ENCODE measurements at regions not wholly inside any gene's neighbourhood (a gene's known extent, or its start where the extent isn't known, plus 50 kb on each side); places are given as distances from the start of the nearest gene placed in this dataset.
"Not testable (repeated sequence)": the region's sequence is repeated elsewhere in the genome, so short reads cannot be mapped to it uniquely, and the experiment has no call there.

DNA sequence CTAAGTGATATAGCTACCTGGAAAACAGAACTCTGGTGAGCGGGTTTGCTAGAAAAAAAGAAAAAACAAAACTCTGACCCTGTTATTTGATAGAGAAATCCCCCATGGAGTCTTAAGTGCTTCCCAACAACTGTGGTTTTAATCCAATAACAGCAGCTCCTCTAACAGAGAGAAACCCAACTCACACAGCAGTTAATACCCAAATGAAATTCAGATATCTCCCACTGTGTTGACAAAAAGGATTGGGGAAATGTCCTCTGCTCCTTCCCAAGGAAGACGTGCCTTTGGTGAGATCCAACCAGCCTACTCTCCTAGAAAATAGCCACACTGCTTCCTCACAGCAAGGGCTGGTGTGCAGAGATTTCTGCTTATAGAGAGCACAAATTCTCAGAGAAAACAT lies 200.4 kb upstream of the FBXL4 start:
- no peak overlapping the region for H3K4ac ChIP-seq (ENCODE audit: low read depth, low read length)
- peak; percentile 51 for DNase-seq
- no peak overlapping the region for H3K27ac ChIP-seq (ENCODE audit: low read depth, low read length)
- no peak overlapping the region for H4K8ac ChIP-seq (ENCODE audit: low read depth, low read length)
- H3K56ac ChIP-seq (ENCODE audit: low read length): no peak overlapping the region
- no peaks in the 10 kb centered on the region for H3K27me3 ChIP-seq (ENCODE audit: insufficient read depth, low read length, poor library complexity)
- H3K36me3 ChIP-seq (ENCODE audit: control insufficient read depth, insufficient read depth, low read length): no peaks in the 10 kb centered on the region
- no peak overlapping the region for H3K4me3 ChIP-seq (ENCODE audit: low read length)
- no peak overlapping the region for H4K5ac ChIP-seq (ENCODE audit: low read length)
- no peak overlapping the region for H2BK5ac ChIP-seq (ENCODE audit: low read length)
- no peaks in the 10 kb centered on the region for H3K79me2 ChIP-seq (ENCODE audit: control insufficient read depth, insufficient read depth, low read length)
- H3K79me1 ChIP-seq (ENCODE audit: low read length): no peaks in the 10 kb centered on the region
- H2BK120ac ChIP-seq (ENCODE audit: low read depth, low read length): no peak overlapping the region
- H2BK15ac ChIP-seq (replicated peaks; ENCODE audit: low read depth): no peak overlapping the region
- no peaks in the 10 kb centered on the region for H3K4me1 ChIP-seq (ENCODE audit: control insufficient read depth, low read depth, low read length)
- no peak overlapping the region for H3K23ac ChIP-seq (ENCODE audit: low read length)
- H3K18ac ChIP-seq (ENCODE audit: low read length): no peak overlapping the region
- WGBS (ENCODE audit: extremely low coverage, insufficient coverage, low lambda C conversion rate): no CpG with 5 or more reads among the region's 2 CpGs
- H2AK5ac ChIP-seq (ENCODE audit: low read length): no peak overlapping the region
- H3K9ac ChIP-seq (ENCODE audit: low read length): no peak overlapping the region
- H3K4me2 ChIP-seq (ENCODE audit: low read length): no peak overlapping the region

- Histone ChIP-seq H3K4ac (ENCODE audit: low read depth, low read length) (no peak overlapping the region), H3K79me1 (ENCODE audit: low read length) (no peaks in the 10 kb centered on the region), H2BK15ac (replicated peaks; ENCODE audit: low read depth) (no peak overlapping the region), H3K27me3 (ENCODE audit: insufficient read depth, low read length, poor library complexity) (no peaks in the 10 kb centered on the region), H3K4me2 (ENCODE audit: low read length) (no peak overlapping the region), H3K23ac (ENCODE audit: low read length) (no peak overlapping the region), H2AK5ac (ENCODE audit: low read length) (no peak overlapping the region), H4K5ac (ENCODE audit: low read length) (no peak overlapping the region), H2BK120ac (ENCODE audit: low read depth, low read length) (no peak overlapping the region), H3K27ac (ENCODE audit: low read depth, low read length) (no peak overlapping the region), H2BK5ac (ENCODE audit: low read length) (no peak overlapping the region), H3K9ac (ENCODE audit: low read length) (no peak overlapping the region), H3K36me3 (ENCODE audit: control insufficient read depth, insufficient read depth, low read length) (no peaks in the 10 kb centered on the region), H3K4me3 (ENCODE audit: low read length) (no peak overlapping the region), H3K79me2 (ENCODE audit: control insufficient read depth, insufficient read depth, low read length) (no peaks in the 10 kb centered on the region), H3K56ac (ENCODE audit: low read length) (no peak overlapping the region), H4K8ac (ENCODE audit: low read depth, low read length) (no peak overlapping the region), H3K4me1 (ENCODE audit: control insufficient read depth, low read depth, low read length) (no peaks in the 10 kb centered on the region), H3K18ac (ENCODE audit: low read length) (no peak overlapping the region)
- WGBS (ENCODE audit: extremely low coverage, insufficient coverage, low lambda C conversion rate): no CpG with 5 or more reads among the region's 5 CpGs
- DNase-seq: no peak
Measured at GRCh38 chr6:99147206-99147605, 199.5 kb upstream of the FBXL4 start.

GRCh38 chr6:99146711-99147110 lies 199.0 kb upstream of the FBXL4 start:
- Histone ChIP-seq H2BK120ac (ENCODE audit: low read depth, low read length) (no peak overlapping the region), H3K56ac (ENCODE audit: low read length) (no peak overlapping the region), H3K79me1 (ENCODE audit: low read length) (no peaks in the 10 kb centered on the region), H2BK15ac (replicated peaks; ENCODE audit: low read depth) (no peak overlapping the region), H4K8ac (ENCODE audit: low read depth, low read length) (no peak overlapping the region), H3K36me3 (ENCODE audit: control insufficient read depth, insufficient read depth, low read length) (no peaks in the 10 kb centered on the region), H3K4me2 (ENCODE audit: low read length) (no peak overlapping the region), H3K4me1 (ENCODE audit: control insufficient read depth, low read depth, low read length) (no peaks in the 10 kb centered on the region), H3K9ac (ENCODE audit: low read length) (no peak overlapping the region), H4K5ac (ENCODE audit: low read length) (no peak overlapping the region), H3K4me3 (ENCODE audit: low read length) (no peak overlapping the region), H3K18ac (ENCODE audit: low read length) (no peak overlapping the region), H3K79me2 (ENCODE audit: control insufficient read depth, insufficient read depth, low read length) (no peaks in the 10 kb centered on the region), H2AK5ac (ENCODE audit: low read length) (no peak overlapping the region), H3K27me3 (ENCODE audit: insufficient read depth, low read length, poor library complexity) (no peaks in the 10 kb centered on the region), H3K4ac (ENCODE audit: low read depth, low read length) (no peak overlapping the region), H3K27ac (ENCODE audit: low read depth, low read length) (no peak overlapping the region), H2BK5ac (ENCODE audit: low read length) (no peak overlapping the region), H3K23ac (ENCODE audit: low read length) (no peak overlapping the region)
- no CpG with 5 or more reads among the region's 4 CpGs for WGBS (ENCODE audit: extremely low coverage, insufficient coverage, low lambda C conversion rate)
- DNase-seq: no peak

DNA sequence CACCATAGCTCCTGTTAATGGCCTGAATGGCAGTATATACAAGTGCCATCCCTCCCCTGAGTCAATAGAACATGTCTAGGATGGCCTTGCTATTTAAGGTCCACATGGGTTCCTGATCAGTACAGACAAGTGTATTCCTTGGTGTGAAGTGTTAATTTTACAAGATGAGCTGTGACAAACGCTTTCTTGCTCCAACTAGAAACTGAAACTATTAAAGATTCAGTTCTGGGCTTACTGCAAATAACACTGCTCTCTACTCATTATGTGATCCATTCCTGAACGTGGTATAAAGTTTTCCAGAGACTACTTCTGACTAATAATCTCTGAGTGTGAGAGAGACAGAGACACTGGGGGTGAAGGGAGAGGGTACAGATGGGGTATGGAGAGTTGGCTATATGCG lies 198.0 kb upstream of the FBXL4 start:
- Histone ChIP-seq H3K36me3 (ENCODE audit: control insufficient read depth, insufficient read depth, low read length) (no peaks in the 10 kb centered on the region), H3K18ac (ENCODE audit: low read length) (no peak overlapping the region), H2BK5ac (ENCODE audit: low read length) (no peak overlapping the region), H3K27ac (ENCODE audit: low read depth, low read length) (no peak overlapping the region), H3K79me1 (ENCODE audit: low read length) (no peaks in the 10 kb centered on the region), H3K4me3 (ENCODE audit: low read length) (no peak overlapping the region), H3K4ac (ENCODE audit: low read depth, low read length) (no peak overlapping the region), H3K4me2 (ENCODE audit: low read length) (no peak overlapping the region), H2AK5ac (ENCODE audit: low read length) (no peak overlapping the region), H2BK15ac (replicated peaks; ENCODE audit: low read depth) (no peak overlapping the region), H3K56ac (ENCODE audit: low read length) (no peak overlapping the region), H4K8ac (ENCODE audit: low read depth, low read length) (no peak overlapping the region), H3K79me2 (ENCODE audit: control insufficient read depth, insufficient read depth, low read length) (no peaks in the 10 kb centered on the region), H2BK120ac (ENCODE audit: low read depth, low read length) (no peak overlapping the region), H4K5ac (ENCODE audit: low read length) (no peak overlapping the region), H3K4me1 (ENCODE audit: control insufficient read depth, low read depth, low read length) (no peaks in the 10 kb centered on the region), H3K23ac (ENCODE audit: low read length) (no peak overlapping the region), H3K9ac (ENCODE audit: low read length) (no peak overlapping the region), H3K27me3 (ENCODE audit: insufficient read depth, low read length, poor library complexity) (no peaks in the 10 kb centered on the region)
- no CpG with 5 or more reads among the region's 3 CpGs for WGBS (ENCODE audit: extremely low coverage, insufficient coverage, low lambda C conversion rate)
- DNase-seq: no peak

DNA sequence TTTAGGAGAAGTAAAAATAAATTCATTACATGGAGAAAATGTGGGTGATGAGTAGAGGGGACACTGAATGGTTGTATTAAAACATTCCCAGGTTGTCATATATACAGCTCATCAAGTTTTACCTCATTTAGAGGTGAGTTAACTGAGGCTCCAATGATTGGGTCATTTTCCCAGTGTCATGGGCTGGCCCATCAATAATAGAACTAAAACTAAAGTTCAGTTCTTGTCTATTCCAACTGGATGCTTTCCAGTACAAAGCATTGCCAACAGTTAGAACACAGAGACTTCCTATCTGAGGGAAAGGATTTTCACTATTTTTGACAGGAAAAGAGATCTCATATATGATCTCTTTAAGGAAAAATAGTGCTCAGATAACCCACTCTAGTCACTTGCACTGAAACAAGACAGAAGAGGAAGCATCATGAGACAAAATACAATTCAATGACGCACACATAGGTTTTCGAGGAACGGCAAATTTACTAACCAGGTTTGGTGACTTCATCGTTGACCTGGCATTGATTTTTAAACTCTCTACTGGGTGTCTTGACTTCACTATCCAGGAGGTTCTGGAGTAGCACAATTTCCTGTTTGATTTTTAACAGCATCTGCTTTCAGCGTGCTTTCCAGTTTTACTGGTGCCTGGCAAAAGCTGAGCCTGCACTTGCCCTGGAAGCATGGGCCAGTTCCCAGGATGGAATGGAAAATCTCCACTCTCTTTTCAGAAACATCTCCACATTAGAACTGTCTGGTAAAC lies 195.5 kb upstream of the FBXL4 start:
- DNase-seq: no peak
- no peak overlapping the region for H3K56ac ChIP-seq (ENCODE audit: low read length)
- no peak overlapping the region for H3K27ac ChIP-seq (ENCODE audit: low read depth, low read length)
- no peak overlapping the region for H2AK5ac ChIP-seq (ENCODE audit: low read length)
- H4K5ac ChIP-seq (ENCODE audit: low read length): no peak overlapping the region
- no peak overlapping the region for H2BK5ac ChIP-seq (ENCODE audit: low read length)
- no peaks in the 10 kb centered on the region for H3K79me1 ChIP-seq (ENCODE audit: low read length)
- H2BK120ac ChIP-seq (ENCODE audit: low read depth, low read length): no peak overlapping the region
- no peak overlapping the region for H3K9ac ChIP-seq (ENCODE audit: low read length)
- no CpG with 5 or more reads among the region's 5 CpGs for WGBS (ENCODE audit: extremely low coverage, insufficient coverage, low lambda C conversion rate)
- no peak overlapping the region for H3K18ac ChIP-seq (ENCODE audit: low read length)
- H3K4me1 ChIP-seq (ENCODE audit: control insufficient read depth, low read depth, low read length): no peaks in the 10 kb centered on the region
- no peak overlapping the region for H3K4me2 ChIP-seq (ENCODE audit: low read length)
- H3K79me2 ChIP-seq (ENCODE audit: control insufficient read depth, insufficient read depth, low read length): no peaks in the 10 kb centered on the region
- H3K23ac ChIP-seq (ENCODE audit: low read length): no peak overlapping the region
- H3K4me3 ChIP-seq (ENCODE audit: low read length): no peak overlapping the region
- no peak overlapping the region for H2BK15ac ChIP-seq (replicated peaks; ENCODE audit: low read depth)
- H3K36me3 ChIP-seq (ENCODE audit: control insufficient read depth, insufficient read depth, low read length): no peaks in the 10 kb centered on the region
- H3K4ac ChIP-seq (ENCODE audit: low read depth, low read length): no peak overlapping the region
- H4K8ac ChIP-seq (ENCODE audit: low read depth, low read length): no peak overlapping the region
- H3K27me3 ChIP-seq (ENCODE audit: insufficient read depth, low read length, poor library complexity): no peaks in the 10 kb centered on the region

DNA sequence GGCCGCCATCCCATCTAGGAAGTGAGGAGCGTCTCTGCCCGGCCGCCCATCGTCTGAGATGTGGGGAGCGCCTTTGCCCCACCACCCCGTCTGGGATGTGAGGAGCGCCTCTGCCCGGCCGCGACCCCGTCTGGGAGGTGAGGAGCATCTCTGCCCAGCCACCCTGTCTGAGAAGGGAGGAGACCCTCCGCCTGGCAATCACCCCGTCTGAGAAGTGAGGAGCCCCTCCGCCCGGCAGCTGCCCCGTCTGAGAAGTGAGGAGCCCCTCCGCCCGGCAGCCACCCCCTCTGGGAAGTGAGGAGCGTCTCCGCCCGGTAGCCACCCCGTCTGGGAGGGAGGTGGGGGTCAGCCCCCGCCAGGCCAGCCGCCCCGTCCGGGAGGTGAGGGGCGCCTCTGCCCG lies 194.2 kb upstream of the FBXL4 start:
- H3K18ac ChIP-seq (ENCODE audit: low read length); H3K79me2 ChIP-seq (ENCODE audit: control insufficient read depth, insufficient read depth, low read length); H3K4me3 ChIP-seq (ENCODE audit: low read length); H4K8ac ChIP-seq (ENCODE audit: low read depth, low read length); H2AK5ac ChIP-seq (ENCODE audit: low read length); H3K4me2 ChIP-seq (ENCODE audit: low read length); H3K36me3 ChIP-seq (ENCODE audit: control insufficient read depth, insufficient read depth, low read length); H3K4ac ChIP-seq (ENCODE audit: low read depth, low read length); H2BK15ac ChIP-seq (replicated peaks; ENCODE audit: low read depth); H2BK120ac ChIP-seq (ENCODE audit: low read depth, low read length); H3K9ac ChIP-seq (ENCODE audit: low read length); H3K27me3 ChIP-seq (ENCODE audit: insufficient read depth, low read length, poor library complexity); H3K27ac ChIP-seq (ENCODE audit: low read depth, low read length); H3K23ac ChIP-seq (ENCODE audit: low read length); H3K79me1 ChIP-seq (ENCODE audit: low read length); H2BK5ac ChIP-seq (ENCODE audit: low read length); H3K4me1 ChIP-seq (ENCODE audit: control insufficient read depth, low read depth, low read length); H3K56ac ChIP-seq (ENCODE audit: low read length); DNase-seq; H4K5ac ChIP-seq (ENCODE audit: low read length): not testable (repeated sequence)
- no CpG with 5 or more reads among the region's 29 CpGs for WGBS (ENCODE audit: extremely low coverage, insufficient coverage, low lambda C conversion rate)
